Esophagus squamous epithelium (tissue), 4 donors: ENCODE measurements at regions not wholly inside any gene's neighbourhood (a gene's known extent, or its start where the extent isn't known, plus 50 kb on each side); places are given as distances from the start of the nearest gene placed in this dataset.

Experiments
- CTCF ChIP-seq, 6 experiments: fragments of 450-650 bp in 4 of 6; fragments of 200-600 bp in 2 of 6; sonication (generic) in 2 of 6; IDR thresholded peaks; one replicate each; pipeline ENCODE4 v1.5.1; 2016 to 2019; ENCODE audit warnings: antibody characterized with exemption in 6 of 6, mild to moderate bottlenecking in 4 of 6, moderate library complexity in 4 of 6
- POLR2A ChIP-seq, 4 donors: fragments of 450-650 bp; IDR thresholded peaks; one replicate each; pipeline ENCODE4 v1.6.1; 2017; ENCODE audit warnings: antibody characterized with exemption in 4 of 4, mild to moderate bottlenecking in 4 of 4, moderate library complexity in 3 of 4

- TF ChIP-seq CTCF (IDR thresholded peaks at IDR 0.05) (no peak), POLR2A (IDR thresholded peaks at IDR 0.05) (no peak)
Observed at GRCh38 chr6:66481216-66481615, 774.2 kb upstream of the EYS start.
